Stomach (tissue), 4 donors: ENCODE measurements at regions not wholly inside any gene's neighbourhood (a gene's known extent, or its start where the extent isn't known, plus 50 kb on each side); places are given as distances from the start of the nearest gene placed in this dataset.

Source experiments
- EP300 ChIP-seq: sonication (generic); formaldehyde crosslinking; IDR thresholded peaks from one replicate; pipeline ENCODE4 v1.6.1; 2017; ENCODE audit warnings: antibody characterized with exemption
- POLR2A ChIP-seq, 4 donors: fragments of 450-650 bp; IDR thresholded peaks; one replicate each; pipeline ENCODE4 v1.6.1; 2016; ENCODE audit warnings: antibody characterized with exemption in 4 of 4, control low read depth in 2 of 4, mild to moderate bottlenecking in 1 of 4, moderate library complexity in 1 of 4
- POLR2AphosphoS5 ChIP-seq, 3 donors: sonication (generic); formaldehyde crosslinking; IDR thresholded peaks; one replicate each; pipeline ENCODE4 v1.6.1; 2016; ENCODE audit warnings: antibody characterized with exemption in 3 of 3
- TF ChIP-seq, protein P1 (sequence below), 7 experiments: fragments of 450-650 bp in 4 of 7; fragments of 200-600 bp in 3 of 7; sonication (generic) in 3 of 7; IDR thresholded peaks; one replicate each; pipeline ENCODE4 v1.5.1; 2016 to 2019; ENCODE audit warnings: antibody characterized with exemption in 7 of 7, control low read depth in 2 of 7, mild to moderate bottlenecking in 1 of 7

DNA sequence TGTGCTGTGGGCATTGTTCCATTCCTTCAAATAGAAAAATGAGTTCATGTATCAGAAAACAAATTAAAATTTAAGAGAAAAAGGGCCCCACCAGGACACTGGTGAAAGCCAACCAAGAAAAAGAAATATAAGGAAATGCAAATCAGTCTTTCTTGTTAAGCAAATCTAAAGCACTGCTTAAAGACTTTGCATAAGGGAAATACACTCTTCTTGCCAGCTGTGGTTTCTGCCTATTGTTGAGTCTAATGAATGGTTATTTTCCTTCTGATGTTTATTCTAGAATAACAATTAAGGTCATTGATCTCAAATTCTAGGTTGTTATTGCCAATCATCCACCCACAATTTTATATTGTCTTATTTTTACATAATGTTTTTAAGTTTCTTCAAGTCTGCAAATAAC, 158.6 kb upstream of the SNX7 start:
- TF ChIP-seq, protein P1, sequence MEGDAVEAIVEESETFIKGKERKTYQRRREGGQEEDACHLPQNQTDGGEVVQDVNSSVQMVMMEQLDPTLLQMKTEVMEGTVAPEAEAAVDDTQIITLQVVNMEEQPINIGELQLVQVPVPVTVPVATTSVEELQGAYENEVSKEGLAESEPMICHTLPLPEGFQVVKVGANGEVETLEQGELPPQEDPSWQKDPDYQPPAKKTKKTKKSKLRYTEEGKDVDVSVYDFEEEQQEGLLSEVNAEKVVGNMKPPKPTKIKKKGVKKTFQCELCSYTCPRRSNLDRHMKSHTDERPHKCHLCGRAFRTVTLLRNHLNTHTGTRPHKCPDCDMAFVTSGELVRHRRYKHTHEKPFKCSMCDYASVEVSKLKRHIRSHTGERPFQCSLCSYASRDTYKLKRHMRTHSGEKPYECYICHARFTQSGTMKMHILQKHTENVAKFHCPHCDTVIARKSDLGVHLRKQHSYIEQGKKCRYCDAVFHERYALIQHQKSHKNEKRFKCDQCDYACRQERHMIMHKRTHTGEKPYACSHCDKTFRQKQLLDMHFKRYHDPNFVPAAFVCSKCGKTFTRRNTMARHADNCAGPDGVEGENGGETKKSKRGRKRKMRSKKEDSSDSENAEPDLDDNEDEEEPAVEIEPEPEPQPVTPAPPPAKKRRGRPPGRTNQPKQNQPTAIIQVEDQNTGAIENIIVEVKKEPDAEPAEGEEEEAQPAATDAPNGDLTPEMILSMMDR (IDR thresholded peaks at IDR 0.05) = no peak
- no peak for TF ChIP-seq POLR2AphosphoS5 (IDR thresholded peaks at IDR 0.05)
- TF ChIP-seq POLR2A (IDR thresholded peaks at IDR 0.05) = no peak
- TF ChIP-seq EP300 = no peak
